Liver (tissue), 3 donors: ENCODE measurements at regions not wholly inside any gene's neighbourhood (a gene's known extent, or its start where the extent isn't known, plus 50 kb on each side); places are given as distances from the start of the nearest gene placed in this dataset.

ENCODE experiments used
- GABPA ChIP-seq, 2 donors: IDR thresholded peaks in 1 of 2; conservative IDR thresholded peaks in 1 of 2; 2 replicates each; pipeline ENCODE4 v1.6.1; 2016; ENCODE audit warnings: antibody characterized with exemption in 2 of 2, mild to moderate bottlenecking in 1 of 2, moderate library complexity in 1 of 2
- JUND ChIP-seq, 2 donors: IDR thresholded peaks; 2 replicates each; pipeline ENCODE4 v1.6.1; 2016; ENCODE audit warnings: antibody characterized with exemption in 2 of 2
- NR2F2 ChIP-seq: IDR thresholded peaks from 2 replicates; pipeline ENCODE4 v1.6.1; 2016; ENCODE audit warnings: antibody characterized with exemption
- RAD21 ChIP-seq, 2 donors: IDR thresholded peaks; 2 replicates each; pipeline ENCODE4 v1.6.1; 2016; ENCODE audit warnings: antibody characterized with exemption in 2 of 2, mild to moderate bottlenecking in 2 of 2
- RXRA ChIP-seq, 2 donors: IDR thresholded peaks; 2 replicates each; pipeline ENCODE4 v1.6.1; 2017 to 2018; ENCODE audit warnings: antibody characterized with exemption in 2 of 2, mild to moderate bottlenecking in 1 of 2
- SP1 ChIP-seq: IDR thresholded peaks from 2 replicates; pipeline ENCODE4 v1.6.1; 2018; ENCODE audit warnings: antibody characterized with exemption, mild to moderate bottlenecking
- TAF1 ChIP-seq: conservative IDR thresholded peaks from 2 replicates; pipeline ENCODE4 v1.6.1; 2016; ENCODE audit warnings: antibody characterized with exemption, mild to moderate bottlenecking
- YY1 ChIP-seq: IDR thresholded peaks from 2 replicates; pipeline ENCODE4 v1.6.1; 2016; ENCODE audit warnings: antibody characterized with exemption, mild to moderate bottlenecking
- TF ChIP-seq, protein P1 (sequence below): fragments of 150-350 bp; IDR thresholded peaks from 2 replicates; pipeline ENCODE4 v1.5.1; 2017; ENCODE audit warnings: improper control_type of control experiment, low read depth, low read length; ENCODE audit not compliant: missing input control
- TF ChIP-seq, protein P2 (sequence below): IDR thresholded peaks from 2 replicates; pipeline ENCODE4 v1.6.1; 2016; ENCODE audit warnings: antibody characterized with exemption, mild to moderate bottlenecking
- TF ChIP-seq, protein P3 (sequence below): IDR thresholded peaks from 2 replicates; pipeline ENCODE4 v1.6.1; 2016; ENCODE audit warnings: antibody characterized with exemption
- TF ChIP-seq, protein P4 (sequence below): IDR thresholded peaks from 2 replicates; pipeline ENCODE4 v1.6.1; 2016; ENCODE audit warnings: antibody characterized with exemption
- donor health status: healthy.
- donor health status: healthy.

DNA sequence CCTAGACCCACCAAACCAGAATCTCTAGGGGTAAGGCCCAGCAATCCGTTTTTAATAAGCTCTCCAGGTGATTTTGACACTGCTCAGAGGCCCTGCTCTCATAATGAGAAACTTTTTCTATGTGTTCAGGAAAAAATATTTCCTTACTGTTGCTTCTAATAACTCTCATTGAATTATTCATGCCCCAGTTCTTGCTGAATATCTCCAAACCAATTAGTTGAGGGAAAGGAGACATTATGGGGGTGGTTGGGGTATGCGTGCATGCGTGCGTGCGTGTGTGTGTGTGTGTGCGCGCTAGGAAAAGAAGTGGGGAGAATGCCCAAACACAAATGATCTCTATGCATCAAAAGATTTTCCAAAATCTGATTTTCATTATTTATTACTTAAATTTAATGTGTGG lies 411.4 kb downstream of the PIK3R1 start:
- TF ChIP-seq, protein P1, sequence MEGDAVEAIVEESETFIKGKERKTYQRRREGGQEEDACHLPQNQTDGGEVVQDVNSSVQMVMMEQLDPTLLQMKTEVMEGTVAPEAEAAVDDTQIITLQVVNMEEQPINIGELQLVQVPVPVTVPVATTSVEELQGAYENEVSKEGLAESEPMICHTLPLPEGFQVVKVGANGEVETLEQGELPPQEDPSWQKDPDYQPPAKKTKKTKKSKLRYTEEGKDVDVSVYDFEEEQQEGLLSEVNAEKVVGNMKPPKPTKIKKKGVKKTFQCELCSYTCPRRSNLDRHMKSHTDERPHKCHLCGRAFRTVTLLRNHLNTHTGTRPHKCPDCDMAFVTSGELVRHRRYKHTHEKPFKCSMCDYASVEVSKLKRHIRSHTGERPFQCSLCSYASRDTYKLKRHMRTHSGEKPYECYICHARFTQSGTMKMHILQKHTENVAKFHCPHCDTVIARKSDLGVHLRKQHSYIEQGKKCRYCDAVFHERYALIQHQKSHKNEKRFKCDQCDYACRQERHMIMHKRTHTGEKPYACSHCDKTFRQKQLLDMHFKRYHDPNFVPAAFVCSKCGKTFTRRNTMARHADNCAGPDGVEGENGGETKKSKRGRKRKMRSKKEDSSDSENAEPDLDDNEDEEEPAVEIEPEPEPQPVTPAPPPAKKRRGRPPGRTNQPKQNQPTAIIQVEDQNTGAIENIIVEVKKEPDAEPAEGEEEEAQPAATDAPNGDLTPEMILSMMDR: no peak
- TF ChIP-seq TAF1 (no peak), RAD21 (IDR thresholded peaks at IDR 0.05) (no peak), GABPA (IDR thresholded peaks at IDR 0.05 in 1 of 2, conservative IDR thresholded peaks at IDR 0.05 in 1 of 2) (no peak), YY1 (no peak), NR2F2 (no peak), JUND (IDR thresholded peaks at IDR 0.05) (no peak), SP1 (no peak), RXRA (IDR thresholded peaks at IDR 0.05) (no peak)
- TF ChIP-seq, protein P2, sequence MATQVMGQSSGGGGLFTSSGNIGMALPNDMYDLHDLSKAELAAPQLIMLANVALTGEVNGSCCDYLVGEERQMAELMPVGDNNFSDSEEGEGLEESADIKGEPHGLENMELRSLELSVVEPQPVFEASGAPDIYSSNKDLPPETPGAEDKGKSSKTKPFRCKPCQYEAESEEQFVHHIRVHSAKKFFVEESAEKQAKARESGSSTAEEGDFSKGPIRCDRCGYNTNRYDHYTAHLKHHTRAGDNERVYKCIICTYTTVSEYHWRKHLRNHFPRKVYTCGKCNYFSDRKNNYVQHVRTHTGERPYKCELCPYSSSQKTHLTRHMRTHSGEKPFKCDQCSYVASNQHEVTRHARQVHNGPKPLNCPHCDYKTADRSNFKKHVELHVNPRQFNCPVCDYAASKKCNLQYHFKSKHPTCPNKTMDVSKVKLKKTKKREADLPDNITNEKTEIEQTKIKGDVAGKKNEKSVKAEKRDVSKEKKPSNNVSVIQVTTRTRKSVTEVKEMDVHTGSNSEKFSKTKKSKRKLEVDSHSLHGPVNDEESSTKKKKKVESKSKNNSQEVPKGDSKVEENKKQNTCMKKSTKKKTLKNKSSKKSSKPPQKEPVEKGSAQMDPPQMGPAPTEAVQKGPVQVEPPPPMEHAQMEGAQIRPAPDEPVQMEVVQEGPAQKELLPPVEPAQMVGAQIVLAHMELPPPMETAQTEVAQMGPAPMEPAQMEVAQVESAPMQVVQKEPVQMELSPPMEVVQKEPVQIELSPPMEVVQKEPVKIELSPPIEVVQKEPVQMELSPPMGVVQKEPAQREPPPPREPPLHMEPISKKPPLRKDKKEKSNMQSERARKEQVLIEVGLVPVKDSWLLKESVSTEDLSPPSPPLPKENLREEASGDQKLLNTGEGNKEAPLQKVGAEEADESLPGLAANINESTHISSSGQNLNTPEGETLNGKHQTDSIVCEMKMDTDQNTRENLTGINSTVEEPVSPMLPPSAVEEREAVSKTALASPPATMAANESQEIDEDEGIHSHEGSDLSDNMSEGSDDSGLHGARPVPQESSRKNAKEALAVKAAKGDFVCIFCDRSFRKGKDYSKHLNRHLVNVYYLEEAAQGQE: no peak
- TF ChIP-seq, protein P3, sequence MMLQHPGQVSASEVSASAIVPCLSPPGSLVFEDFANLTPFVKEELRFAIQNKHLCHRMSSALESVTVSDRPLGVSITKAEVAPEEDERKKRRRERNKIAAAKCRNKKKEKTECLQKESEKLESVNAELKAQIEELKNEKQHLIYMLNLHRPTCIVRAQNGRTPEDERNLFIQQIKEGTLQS: no peak
- TF ChIP-seq, protein P4, sequence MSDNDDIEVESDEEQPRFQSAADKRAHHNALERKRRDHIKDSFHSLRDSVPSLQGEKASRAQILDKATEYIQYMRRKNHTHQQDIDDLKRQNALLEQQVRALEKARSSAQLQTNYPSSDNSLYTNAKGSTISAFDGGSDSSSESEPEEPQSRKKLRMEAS: no peak
